GM19455 (cell line): ENCODE measurements at regions not wholly inside any gene's neighbourhood (a gene's known extent, or its start where the extent isn't known, plus 50 kb on each side); places are given as distances from the start of the nearest gene placed in this dataset.

Source experiments
- ATAC-seq: cut with Tn5 transposase; IDR thresholded peaks from one replicate; pipeline ENCODE4 v1.9.1; 2021; ENCODE audit not compliant: unreplicated experiment

GRCh38 chr3:168472783-168473182, 377.1 kb upstream of the GOLIM4 start:
- no peak for ATAC-seq

- no peak for ATAC-seq
Observed at GRCh38 chr3:168470380-168470779, 374.7 kb upstream of the GOLIM4 start.

- no peak for ATAC-seq
Observed at GRCh38 chr3:168469436-168469835, 373.7 kb upstream of the GOLIM4 start.

- ATAC-seq: no peak
Observed at GRCh38 chr3:168467115-168467714, 371.5 kb upstream of the GOLIM4 start.

- no peak for ATAC-seq
Observed at GRCh38 chr3:168461793-168462192, 366.1 kb upstream of the GOLIM4 start.

GRCh38 chr3:168459226-168459784, 363.6 kb upstream of the GOLIM4 start:
- no peak for ATAC-seq

- ATAC-seq: no peak
Observed at GRCh38 chr3:168457954-168458539, 362.3 kb upstream of the GOLIM4 start.

GRCh38 chr3:168455814-168456213, 360.1 kb upstream of the GOLIM4 start:
- ATAC-seq: no peak

- no peak for ATAC-seq
Observed at GRCh38 chr3:168453623-168454022, 357.9 kb upstream of the GOLIM4 start.

- ATAC-seq: no peak
Observed at GRCh38 chr3:168443965-168444364, 348.2 kb upstream of the GOLIM4 start.

- no peak for ATAC-seq
Observed at GRCh38 chr3:168442502-168442901, 346.8 kb upstream of the GOLIM4 start.

GRCh38 chr3:168436245-168436724, 340.6 kb upstream of the GOLIM4 start:
- ATAC-seq: no peak

- no peak for ATAC-seq
Observed at GRCh38 chr3:168431491-168431890, 335.8 kb upstream of the GOLIM4 start.

GRCh38 chr3:168427835-168428475, 332.2 kb upstream of the GOLIM4 start:
- no peak for ATAC-seq

GRCh38 chr3:168427156-168427555, 331.4 kb upstream of the GOLIM4 start:
- no peak for ATAC-seq

GRCh38 chr3:168425936-168426595, 330.3 kb upstream of the GOLIM4 start:
- ATAC-seq: no peak

GRCh38 chr3:168424059-168424734, 328.5 kb upstream of the GOLIM4 start:
- ATAC-seq: no peak

GRCh38 chr3:168422843-168423242, 327.1 kb upstream of the GOLIM4 start:
- no peak for ATAC-seq

GRCh38 chr3:168419091-168419490, 323.4 kb upstream of the GOLIM4 start:
- ATAC-seq: no peak

GRCh38 chr3:168417016-168417415, 321.3 kb upstream of the GOLIM4 start:
- ATAC-seq: no peak

- ATAC-seq: no peak
Observed at GRCh38 chr3:168416446-168416845, 320.7 kb upstream of the GOLIM4 start.
